GM04504 (cell line): ENCODE measurements at regions not wholly inside any gene's neighbourhood (a gene's known extent, or its start where the extent isn't known, plus 50 kb on each side); places are given as distances from the start of the nearest gene placed in this dataset.

Experiments used
- DNase-seq: peaks from one replicate; pipeline ENCODE4 v3.0.0-alpha.2; 2012; ENCODE audit warnings: low read depth

DNA sequence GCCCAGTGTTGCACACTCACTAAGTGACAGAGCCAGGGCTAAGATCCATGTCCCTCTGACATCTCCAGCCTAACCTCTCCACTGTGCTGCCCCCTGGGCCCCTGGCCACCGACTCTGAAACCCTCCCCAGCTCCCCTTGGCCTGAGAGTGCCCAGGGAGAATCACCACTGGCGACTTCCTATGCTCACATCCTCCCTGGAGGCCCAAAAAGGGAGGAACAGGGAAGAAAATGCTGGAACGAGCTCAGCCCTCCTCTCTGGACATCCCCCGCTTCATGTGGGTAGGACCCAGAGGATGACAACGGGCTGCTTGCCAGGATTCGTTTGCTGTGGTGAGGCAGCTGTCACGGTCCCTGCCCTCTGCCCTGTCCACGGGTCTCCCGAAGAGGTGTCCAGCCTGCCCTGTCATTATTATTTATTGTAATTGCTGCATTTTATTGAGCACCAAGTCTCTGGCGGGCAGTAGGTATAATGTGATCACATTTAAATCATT, 153.5 kb upstream of the RPL38 start:
- DNase-seq = no peak

DNA sequence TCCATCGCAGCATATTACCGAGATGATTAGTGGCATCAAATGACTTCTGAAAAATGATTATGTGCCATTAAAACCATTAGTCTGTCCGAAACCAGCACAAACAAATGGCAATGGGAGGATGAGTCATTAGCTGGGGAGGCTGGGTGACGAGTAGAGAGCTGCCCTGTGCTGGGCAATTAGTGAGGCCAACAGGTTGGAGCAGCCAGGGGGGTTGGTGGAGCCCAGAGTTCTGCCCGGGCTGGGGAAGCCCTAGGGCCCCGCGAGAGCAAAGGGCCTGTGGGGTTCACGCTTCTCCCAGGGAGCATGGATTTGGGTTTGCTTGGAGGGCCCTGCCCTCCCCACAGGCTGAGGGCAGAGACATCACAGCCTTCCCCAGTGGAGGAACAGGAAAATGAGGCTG, 152.1 kb upstream of the RPL38 start:
- no peak for DNase-seq

DNA sequence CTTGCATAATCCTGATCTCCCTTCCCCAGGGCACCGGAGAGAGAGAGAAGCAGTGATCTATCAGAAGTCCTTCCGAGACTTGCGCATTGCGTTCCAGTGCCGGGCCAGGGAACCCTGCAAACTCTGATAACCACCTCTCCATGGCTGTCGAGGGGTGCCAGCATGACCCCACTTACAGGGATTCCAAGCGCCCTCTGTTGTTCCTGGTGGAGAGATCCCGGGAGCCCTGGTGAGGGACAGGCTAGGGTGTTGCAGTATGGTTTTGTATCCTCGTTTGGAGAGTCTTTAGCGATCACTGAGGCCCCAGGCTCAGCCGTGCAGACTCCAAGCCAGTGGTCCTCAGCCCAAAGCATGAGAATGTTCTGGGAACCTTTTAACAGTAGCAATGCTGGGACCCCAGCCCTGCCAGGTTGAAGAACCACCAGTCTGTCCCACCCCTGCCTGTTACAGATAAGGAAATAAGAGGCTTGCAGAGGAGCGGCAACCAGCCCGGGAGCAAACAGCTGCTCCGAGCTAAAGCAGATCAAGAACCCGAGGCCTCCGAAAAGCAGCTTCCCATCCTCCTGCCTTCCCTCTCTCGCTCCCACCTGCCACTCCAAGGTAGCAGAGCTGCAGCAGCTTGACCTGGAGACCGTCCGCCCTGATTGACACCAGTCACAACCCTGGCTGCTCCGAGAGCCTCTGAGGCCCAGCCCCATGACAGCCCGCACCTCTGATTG, 150.3 kb upstream of the RPL38 start:
- DNase-seq = no peak

DNA sequence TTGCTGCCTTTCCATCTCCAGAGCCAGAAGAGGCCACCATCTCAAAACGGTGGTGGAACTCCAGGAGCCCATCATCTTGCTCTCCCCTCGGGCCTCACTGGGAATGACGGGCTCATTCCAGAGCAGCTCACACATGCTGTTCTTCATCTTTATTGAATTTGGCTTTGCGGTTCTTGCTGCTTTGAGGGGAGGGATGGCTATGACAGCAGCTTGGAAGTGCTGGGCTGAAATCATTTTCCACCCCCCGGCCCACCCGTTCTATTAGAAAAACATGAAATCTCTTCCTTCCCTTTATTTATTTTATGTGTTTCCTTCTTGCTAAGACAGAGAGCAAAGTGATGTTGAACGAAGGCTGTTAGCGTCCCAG, 149.8 kb upstream of the RPL38 start:
- DNase-seq = no peak

DNA sequence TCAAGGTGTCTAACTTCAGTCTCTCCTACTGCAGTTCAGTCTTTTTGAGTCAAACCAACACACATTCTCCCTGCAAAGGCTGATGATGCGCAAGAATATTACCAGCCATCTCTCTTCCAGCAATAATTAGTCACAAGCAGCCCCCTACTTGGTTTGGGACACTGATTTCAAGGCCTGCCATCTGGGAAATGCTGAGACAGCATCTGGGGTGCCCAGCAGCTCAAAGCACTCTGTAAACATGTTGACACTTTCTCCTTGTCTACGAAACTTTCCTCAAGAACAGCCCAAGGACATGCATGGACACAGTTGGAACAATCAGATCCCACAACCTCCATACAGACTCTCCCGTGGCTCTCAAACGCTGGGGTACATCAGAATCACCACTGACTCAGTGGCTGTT, 149.2 kb upstream of the RPL38 start:
- no peak for DNase-seq

GRCh38 chr17:74055508-74056160, 147.8 kb upstream of the RPL38 start:
- no peak for DNase-seq

- no peak for DNase-seq
These were observed 143.8 kb upstream of the RPL38 start for GRCh38 chr17:74059479-74060240.

DNA sequence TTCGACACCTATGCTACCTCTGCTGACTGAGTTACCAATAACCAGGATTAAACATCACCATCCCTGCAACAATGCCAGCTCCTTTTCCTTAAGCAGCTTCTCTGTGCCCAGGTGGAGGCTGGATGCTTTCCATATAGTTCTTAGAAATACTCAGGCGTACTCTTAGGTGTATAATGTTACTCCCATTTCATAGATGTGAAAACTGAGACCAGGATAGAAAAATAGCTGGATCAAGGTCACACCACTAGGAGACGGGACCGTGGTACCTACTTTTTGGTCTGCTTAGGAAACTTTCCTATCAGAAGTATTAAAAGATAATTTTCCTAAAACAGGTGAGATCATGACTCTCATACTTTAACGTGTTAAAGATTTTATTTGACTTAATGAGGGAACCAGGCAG, 141.7 kb upstream of the RPL38 start:
- no peak for DNase-seq

DNA sequence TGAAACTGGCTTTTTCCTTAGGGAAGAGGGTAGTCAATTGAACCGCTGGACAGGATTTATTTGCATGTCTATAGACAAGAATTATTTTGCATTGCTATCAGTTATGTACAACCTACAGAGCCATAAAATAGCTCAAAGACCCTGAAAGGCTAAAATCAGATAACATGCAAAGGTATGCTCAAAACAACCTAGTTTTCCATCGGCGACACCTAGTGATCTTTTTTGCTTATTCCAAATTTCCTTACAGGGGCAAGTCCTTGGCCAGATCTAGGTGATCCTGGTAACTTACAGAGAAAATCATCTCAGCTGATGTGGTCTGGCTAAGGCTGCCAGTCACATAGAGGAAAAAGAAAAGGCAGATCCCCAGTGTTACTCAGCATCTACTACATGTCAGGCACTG, 141.2 kb upstream of the RPL38 start:
- DNase-seq = no peak

DNA sequence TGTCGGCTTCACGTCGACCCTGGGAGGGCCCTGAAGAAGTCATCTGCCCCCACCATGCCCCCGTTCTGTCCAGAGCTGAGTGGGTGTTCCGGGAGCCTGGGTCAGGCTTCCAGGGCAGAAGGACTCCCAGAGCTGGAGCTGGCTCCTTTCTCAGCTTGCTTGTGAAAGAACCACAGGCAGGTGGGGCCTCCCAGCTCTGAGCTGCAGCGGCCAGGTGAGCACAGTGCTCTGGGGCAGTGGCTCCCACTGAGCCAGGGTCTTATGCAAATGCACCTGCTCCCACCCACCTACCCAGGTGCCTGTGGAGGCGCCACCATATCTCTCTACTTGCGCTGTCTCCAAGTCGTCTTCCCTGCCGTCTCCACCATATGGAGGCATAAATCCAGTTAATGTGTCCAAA, 140.0 kb upstream of the RPL38 start:
- no peak for DNase-seq

DNA sequence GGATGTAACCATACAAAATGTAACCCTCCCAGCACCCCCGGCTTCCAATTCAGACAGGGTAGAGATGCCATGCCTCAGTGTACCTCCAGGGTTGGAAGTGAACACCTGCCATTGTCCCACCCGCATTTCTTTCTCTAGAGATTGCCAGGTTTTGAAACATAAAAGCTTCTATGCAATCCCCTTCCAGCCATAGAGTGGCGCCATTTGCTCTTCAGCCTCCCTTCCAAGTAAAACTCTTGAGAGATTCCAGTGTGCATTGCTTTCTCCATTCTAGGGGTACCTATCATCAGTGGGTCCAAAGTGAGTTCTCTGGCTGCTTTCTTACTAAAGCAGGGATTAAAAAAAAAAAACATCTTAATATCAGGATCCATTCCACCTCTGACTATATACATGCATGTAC, 133.1 kb upstream of the RPL38 start:
- DNase-seq = no peak

DNA sequence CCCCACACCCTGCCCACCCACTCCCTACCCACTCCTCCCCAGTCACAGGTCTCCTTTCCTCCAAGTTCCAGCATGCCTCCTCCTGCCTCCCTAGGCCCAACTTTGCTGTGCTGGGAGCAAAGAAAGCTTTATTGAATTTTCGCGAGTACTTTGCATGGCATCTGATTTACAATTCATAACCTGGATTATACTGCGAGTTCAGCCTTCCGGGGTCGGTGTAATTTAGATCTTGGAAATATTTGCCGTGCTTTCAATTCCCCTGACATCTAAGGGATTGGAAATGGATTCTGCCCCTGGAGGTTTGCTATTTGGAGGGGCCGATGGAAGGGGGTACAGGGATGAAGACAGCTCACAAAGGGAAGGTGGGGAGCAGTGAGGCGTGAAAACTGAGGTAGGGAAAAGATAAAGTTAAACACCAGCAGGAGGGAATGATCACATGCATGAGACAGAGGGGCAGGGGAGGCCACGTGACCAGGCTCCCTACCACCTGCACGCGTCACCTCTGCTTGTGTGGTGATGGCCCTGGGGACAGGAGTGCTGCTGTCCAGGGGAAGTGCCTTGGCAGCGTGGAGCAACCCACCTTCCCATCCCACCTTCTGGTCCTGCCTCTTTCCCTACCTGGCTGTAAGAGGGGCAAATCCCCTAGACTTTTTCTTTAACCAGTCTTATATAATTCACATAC, 132.3 kb upstream of the RPL38 start:
- no peak for DNase-seq

DNA sequence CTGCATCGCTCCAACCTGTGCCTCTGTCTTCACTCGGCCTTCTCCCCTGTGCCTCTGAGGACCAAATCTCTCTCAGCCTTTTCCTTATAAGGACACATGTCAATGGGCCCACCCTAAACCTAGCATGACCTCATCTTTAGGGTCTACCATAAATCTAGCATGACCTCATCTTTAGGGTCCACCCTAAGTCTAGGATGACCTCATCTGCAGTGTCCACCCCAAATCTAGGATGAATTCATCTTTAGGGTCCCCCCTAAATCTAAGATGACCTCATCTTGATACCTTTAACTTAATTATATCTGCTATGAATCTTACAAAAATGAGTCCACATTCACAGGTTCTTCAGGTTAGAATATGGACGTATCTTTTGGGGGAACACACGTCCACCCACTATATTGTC, 131.1 kb upstream of the RPL38 start:
- no peak for DNase-seq

DNA sequence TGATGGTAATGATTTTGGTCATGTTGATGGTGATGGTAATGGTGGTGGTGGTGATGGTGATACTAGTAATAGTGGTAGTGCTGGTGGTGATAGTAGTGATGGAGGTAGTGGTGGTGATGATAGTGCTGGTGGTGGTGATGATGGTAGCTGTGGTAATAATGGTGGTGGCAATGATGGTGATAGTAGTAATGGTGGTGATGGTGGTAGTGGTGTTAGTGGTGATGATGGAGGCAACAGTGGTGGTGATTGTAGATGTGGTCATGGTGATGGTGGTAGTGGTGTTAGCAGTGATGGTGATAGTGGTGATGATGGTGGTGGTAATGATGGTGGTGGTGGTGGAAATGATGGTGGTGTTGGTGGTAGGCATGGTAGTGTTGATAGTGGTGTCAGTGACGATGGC, 127.0 kb upstream of the RPL38 start:
- no peak for DNase-seq

- no peak for DNase-seq
These were observed 126.2 kb upstream of the RPL38 start for GRCh38 chr17:74077231-74077630.

DNA sequence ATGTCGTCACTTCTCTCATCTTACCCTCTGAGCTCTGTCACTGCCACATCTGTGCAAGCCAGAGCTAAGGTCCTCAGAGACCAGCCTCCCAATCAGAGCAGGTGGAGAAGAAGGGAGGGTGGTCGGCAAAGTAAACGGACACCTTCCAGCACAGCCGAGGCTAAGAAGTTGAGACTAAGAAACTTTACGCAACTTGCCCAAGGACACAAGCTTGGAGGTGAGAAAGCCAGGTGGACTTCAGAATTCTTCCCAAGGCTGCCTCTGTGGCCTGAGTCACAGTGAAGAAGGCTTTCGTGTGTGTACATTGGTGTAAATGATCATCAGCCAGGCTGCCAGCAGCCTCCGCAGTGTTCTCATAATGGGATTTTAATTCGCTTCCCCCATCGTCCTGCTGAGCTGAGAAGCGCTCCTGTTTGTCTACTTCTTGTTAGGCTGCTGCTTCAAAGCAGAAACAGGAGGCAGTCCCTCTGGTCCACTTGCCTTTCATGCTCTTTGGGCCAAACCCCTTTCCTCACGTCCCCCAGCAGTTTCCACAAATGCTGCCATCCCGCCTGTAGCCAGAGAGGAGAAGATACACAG, 125.0 kb upstream of the RPL38 start:
- DNase-seq = no peak

- DNase-seq = no peak
These were observed 123.8 kb upstream of the RPL38 start for GRCh38 chr17:74079537-74080300.

GRCh38 chr17:74080656-74081582, 122.6 kb upstream of the RPL38 start:
- no peak for DNase-seq

GRCh38 chr17:74082886-74083285, 120.6 kb upstream of the RPL38 start:
- DNase-seq = no peak

DNA sequence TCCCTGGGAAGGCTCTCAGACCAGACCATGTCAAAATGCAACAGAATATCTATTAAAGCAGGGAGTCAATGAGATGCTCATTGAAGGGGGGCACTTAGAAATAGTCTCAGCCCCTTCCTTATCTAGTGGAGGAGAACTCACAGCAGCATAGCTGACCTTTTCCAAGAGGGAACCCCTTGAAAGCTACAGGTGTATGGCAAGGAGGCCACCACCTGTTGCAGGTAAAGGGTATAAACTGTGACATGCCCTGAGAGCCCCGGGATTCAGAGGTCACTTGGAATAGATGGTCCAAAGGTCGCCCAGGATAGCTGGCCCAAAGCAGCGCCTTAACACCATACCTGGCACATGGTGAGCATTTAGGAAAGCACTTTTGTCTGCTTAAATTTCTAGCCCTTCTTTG, 120.2 kb upstream of the RPL38 start:
- DNase-seq = no peak
